Panc1 (cell line): ENCODE measurements at regions not wholly inside any gene's neighbourhood (a gene's known extent, or its start where the extent isn't known, plus 50 kb on each side); places are given as distances from the start of the nearest gene placed in this dataset.

ENCODE experiments used
- ATAC-seq: fragments of 200-7000 bp; cut with Tn5 transposase; 2 replicates; pipeline ENCODE4 v1.9.1; 2020; ENCODE audit warnings: mild to moderate bottlenecking, moderate library complexity
- BruUV-seq: library from RNA; stranded (reverse); fragments of 400-500 nt; replicated peaks from 2 replicates; lab custom pipeline; 2021; lab: Mats Ljungman, UMichigan
- CTCF ChIA-PET: fragments of 300-600 bp; sonication (Branson Sonifier 250); formaldehyde crosslinking; loops from one replicate; lab custom pipeline; 2022; ENCODE audit warnings: antibody characterized with exemption; lab: Charles Lee
- POLR2A ChIA-PET: fragments of 300-600 bp; sonication (Branson Sonifier 250); formaldehyde crosslinking; loops from one replicate; lab custom pipeline; 2022; ENCODE audit warnings: antibody characterized with exemption; lab: Charles Lee
- DNase-seq: peaks from one replicate; pipeline ENCODE4 v3.0.0-alpha.2; 2010; ENCODE audit warnings: low read depth, low spot score
- H3K27ac ChIP-seq: 2 replicates; pipeline ENCODE4 v1.5.1; 2011; ENCODE audit warnings: mild to moderate bottlenecking, low read length, inconsistent platforms
- H3K27me3 ChIP-seq: fragments of 200-500 bp; sonication (Bioruptor generic); 2 replicates; pipeline ENCODE4 v1.6.0; 2014; ENCODE audit warnings: low read length, inconsistent platforms; ENCODE audit not compliant: control insufficient read depth, insufficient read depth
- H3K36me3 ChIP-seq: fragments of 200-500 bp; sonication (Bioruptor generic); 2 replicates; pipeline ENCODE4 v1.5.1; 2014; ENCODE audit warnings: inconsistent platforms, mild to moderate bottlenecking, low read length, moderate library complexity; ENCODE audit not compliant: control insufficient read depth, insufficient read depth
- H3K4me1 ChIP-seq: 2 replicates; pipeline ENCODE4 v1.5.1; 2011; ENCODE audit warnings: inconsistent platforms, mild to moderate bottlenecking, low read length, moderate library complexity; ENCODE audit not compliant: control insufficient read depth, insufficient read depth
- H3K4me3 ChIP-seq, 2 experiments: 2 replicates each; pipeline ENCODE4 v1.5.1; 2011 to 2012; ENCODE audit warnings: low read depth in 2 of 2, low read length in 2 of 2, mild to moderate bottlenecking in 2 of 2, inconsistent platforms in 1 of 2, moderate library complexity in 1 of 2
- H3K9me3 ChIP-seq: fragments of 200-500 bp; sonication (Bioruptor generic); 2 replicates; pipeline ENCODE4 v1.5.1; 2014; ENCODE audit warnings: low read depth, mild to moderate bottlenecking, inconsistent platforms, low read length, moderate library complexity; ENCODE audit not compliant: control insufficient read depth, insufficient read depth
- POLR2AphosphoS5 ChIP-seq: IDR thresholded peaks from 2 replicates; pipeline ENCODE4 v1.6.1; 2012; ENCODE audit warnings: mild to moderate bottlenecking, low read depth, low read length, moderate library complexity
- SIN3A ChIP-seq: IDR thresholded peaks from 2 replicates; pipeline ENCODE4 v1.6.1; 2012; ENCODE audit warnings: low read depth, mild to moderate bottlenecking, low read length, moderate library complexity, borderline replicate concordance; ENCODE audit not compliant: insufficient read depth
- TCF7L2 ChIP-seq: IDR thresholded peaks from 2 replicates; pipeline ENCODE4 v1.6.1; 2011; ENCODE audit warnings: mild to moderate bottlenecking, low read depth, low read length, inconsistent platforms
- in situ Hi-C: cut with HindIII; loops from 2 replicates; pipeline ENCODE4 v1.10.0; 2016; ENCODE audit warnings: low sequenced_read_pairs, low pct_unique_long_range_greater_than_20kb
- intact Hi-C: fragments of 100-400 bp; cut with micrococcal nuclease; formaldehyde crosslinking; loops from one replicate; pipeline ENCODE4 v1.10.0; 2022; ENCODE audit not compliant: unreplicated experiment
- TF ChIP-seq, protein P1 (sequence below): fragments of 450-650 bp; IDR thresholded peaks from 2 replicates; pipeline ENCODE4 v1.5.1; 2017; ENCODE audit warnings: mild to moderate bottlenecking
- TF ChIP-seq, protein P2 (sequence below), 2 experiments: IDR thresholded peaks; 2 replicates each; pipeline ENCODE4 v1.6.1; 2011 to 2012; ENCODE audit warnings: low read depth in 2 of 2, control low read depth in 1 of 2, low read length in 1 of 2, mild to moderate bottlenecking in 1 of 2, moderate library complexity in 1 of 2; ENCODE audit not compliant: insufficient read depth in 1 of 2

DNA sequence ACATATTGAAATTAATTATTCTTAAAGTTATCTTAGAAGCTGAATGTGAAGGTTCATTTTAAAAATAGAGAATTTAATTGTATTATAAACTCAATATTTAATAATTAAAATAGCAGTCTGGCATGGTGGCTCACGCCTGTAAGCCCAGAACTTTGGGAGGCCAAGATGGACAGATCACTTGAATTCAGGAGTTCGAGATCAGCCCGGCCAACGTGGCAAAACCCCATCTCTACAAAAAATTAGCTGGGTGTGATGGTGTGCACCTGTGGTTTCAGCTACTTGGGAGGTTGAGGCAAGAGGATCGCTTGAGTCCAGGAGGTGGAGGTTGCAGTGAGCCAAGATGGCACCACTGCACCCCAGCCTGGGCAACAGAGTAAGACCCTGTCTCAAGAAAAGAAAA is 659.9 kb upstream of the AGA start:
- Histone ChIP-seq H3K4me3 (no peak overlapping the region), H3K27me3 (no peaks in the 10 kb centered on the region), H3K27ac (no peak overlapping the region), H3K9me3 (no peaks in the 10 kb centered on the region), H3K4me1 (no peaks in the 10 kb centered on the region), H3K36me3 (no peaks in the 10 kb centered on the region)
- ATAC-seq (no peak), DNase-seq (no peak)
- ChIA-PET CTCF (no interaction called here), POLR2A (no interaction called here)
- TF ChIP-seq, protein P1, sequence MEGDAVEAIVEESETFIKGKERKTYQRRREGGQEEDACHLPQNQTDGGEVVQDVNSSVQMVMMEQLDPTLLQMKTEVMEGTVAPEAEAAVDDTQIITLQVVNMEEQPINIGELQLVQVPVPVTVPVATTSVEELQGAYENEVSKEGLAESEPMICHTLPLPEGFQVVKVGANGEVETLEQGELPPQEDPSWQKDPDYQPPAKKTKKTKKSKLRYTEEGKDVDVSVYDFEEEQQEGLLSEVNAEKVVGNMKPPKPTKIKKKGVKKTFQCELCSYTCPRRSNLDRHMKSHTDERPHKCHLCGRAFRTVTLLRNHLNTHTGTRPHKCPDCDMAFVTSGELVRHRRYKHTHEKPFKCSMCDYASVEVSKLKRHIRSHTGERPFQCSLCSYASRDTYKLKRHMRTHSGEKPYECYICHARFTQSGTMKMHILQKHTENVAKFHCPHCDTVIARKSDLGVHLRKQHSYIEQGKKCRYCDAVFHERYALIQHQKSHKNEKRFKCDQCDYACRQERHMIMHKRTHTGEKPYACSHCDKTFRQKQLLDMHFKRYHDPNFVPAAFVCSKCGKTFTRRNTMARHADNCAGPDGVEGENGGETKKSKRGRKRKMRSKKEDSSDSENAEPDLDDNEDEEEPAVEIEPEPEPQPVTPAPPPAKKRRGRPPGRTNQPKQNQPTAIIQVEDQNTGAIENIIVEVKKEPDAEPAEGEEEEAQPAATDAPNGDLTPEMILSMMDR = no peak
- TF ChIP-seq TCF7L2 = no peak
- TF ChIP-seq POLR2AphosphoS5 = no peak
- TF ChIP-seq SIN3A = no peak
- TF ChIP-seq, protein P2, sequence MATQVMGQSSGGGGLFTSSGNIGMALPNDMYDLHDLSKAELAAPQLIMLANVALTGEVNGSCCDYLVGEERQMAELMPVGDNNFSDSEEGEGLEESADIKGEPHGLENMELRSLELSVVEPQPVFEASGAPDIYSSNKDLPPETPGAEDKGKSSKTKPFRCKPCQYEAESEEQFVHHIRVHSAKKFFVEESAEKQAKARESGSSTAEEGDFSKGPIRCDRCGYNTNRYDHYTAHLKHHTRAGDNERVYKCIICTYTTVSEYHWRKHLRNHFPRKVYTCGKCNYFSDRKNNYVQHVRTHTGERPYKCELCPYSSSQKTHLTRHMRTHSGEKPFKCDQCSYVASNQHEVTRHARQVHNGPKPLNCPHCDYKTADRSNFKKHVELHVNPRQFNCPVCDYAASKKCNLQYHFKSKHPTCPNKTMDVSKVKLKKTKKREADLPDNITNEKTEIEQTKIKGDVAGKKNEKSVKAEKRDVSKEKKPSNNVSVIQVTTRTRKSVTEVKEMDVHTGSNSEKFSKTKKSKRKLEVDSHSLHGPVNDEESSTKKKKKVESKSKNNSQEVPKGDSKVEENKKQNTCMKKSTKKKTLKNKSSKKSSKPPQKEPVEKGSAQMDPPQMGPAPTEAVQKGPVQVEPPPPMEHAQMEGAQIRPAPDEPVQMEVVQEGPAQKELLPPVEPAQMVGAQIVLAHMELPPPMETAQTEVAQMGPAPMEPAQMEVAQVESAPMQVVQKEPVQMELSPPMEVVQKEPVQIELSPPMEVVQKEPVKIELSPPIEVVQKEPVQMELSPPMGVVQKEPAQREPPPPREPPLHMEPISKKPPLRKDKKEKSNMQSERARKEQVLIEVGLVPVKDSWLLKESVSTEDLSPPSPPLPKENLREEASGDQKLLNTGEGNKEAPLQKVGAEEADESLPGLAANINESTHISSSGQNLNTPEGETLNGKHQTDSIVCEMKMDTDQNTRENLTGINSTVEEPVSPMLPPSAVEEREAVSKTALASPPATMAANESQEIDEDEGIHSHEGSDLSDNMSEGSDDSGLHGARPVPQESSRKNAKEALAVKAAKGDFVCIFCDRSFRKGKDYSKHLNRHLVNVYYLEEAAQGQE (IDR thresholded peaks at IDR 0.05; ENCODE audit: insufficient read depth in 1 of 2, low read depth in 2 of 2, low read length in 1 of 2) = no peak
- intact Hi-C loops (no loop called here), in situ Hi-C loops (no loop called here)
- no TSS peak for BruUV-seq

DNA sequence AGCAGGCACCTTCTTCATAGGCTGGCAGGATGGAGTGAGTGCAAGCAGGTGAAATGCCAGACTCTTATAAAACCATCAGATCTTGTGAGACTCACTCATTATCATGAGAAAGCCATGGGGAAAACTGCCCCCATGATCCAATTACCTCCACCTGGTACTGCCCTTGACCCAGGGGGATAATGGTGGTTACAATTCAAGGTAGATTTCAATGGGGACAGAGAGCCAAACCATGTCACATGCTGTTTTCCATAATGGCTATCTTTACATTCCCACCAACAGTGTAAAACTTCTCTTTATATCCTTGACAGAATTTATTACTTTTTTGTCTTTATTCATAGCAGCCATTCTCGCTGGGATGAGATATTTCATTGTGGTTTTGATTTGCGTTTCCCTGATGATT is 663.0 kb upstream of the AGA start:
- Histone ChIP-seq H3K4me3 (no peak overlapping the region), H3K27ac (no peak overlapping the region), H3K36me3 (no peaks in the 10 kb centered on the region), H3K4me1 (no peaks in the 10 kb centered on the region), H3K27me3 (no peaks in the 10 kb centered on the region), H3K9me3 (no peaks in the 10 kb centered on the region)
- DNase-seq (no peak), ATAC-seq (no peak)
- POLR2A ChIA-PET = no interaction called here
- intact Hi-C loops (no loop called here), in situ Hi-C loops (no loop called here)
- CTCF ChIA-PET = no interaction called here
- BruUV-seq = no TSS peak
- TF ChIP-seq POLR2AphosphoS5 (no peak), TCF7L2 (no peak), SIN3A (no peak)
- TF ChIP-seq, protein P2 (IDR thresholded peaks at IDR 0.05; ENCODE audit: insufficient read depth in 1 of 2, low read depth in 2 of 2, low read length in 1 of 2) = no peak
- TF ChIP-seq, protein P1 = no peak
